Left lung (tissue), 4 donors: ENCODE measurements at regions not wholly inside any gene's neighbourhood (a gene's known extent, or its start where the extent isn't known, plus 50 kb on each side); places are given as distances from the start of the nearest gene placed in this dataset.

ENCODE experiments used
- ATAC-seq: fragments of 200-7000 bp; cut with Tn5 transposase; one replicate; pipeline ENCODE4 v1.9.1; 2020; ENCODE audit warnings: moderate library complexity
- DNase-seq, 4 donors: peaks; one replicate each; pipeline ENCODE4 v3.0.0-alpha.2; 2013 to 2020
- H3K27ac ChIP-seq, 2 donors: fragments of 200-600 bp; sonication (generic) in 1 of 2; one replicate each; pipeline versions ENCODE4 v1.5.0 to v1.8.0; 2020 to 2021
- H3K27me3 ChIP-seq, 2 donors: fragments of 200-600 bp; sonication (generic) in 1 of 2; one replicate each; pipeline versions ENCODE4 v1.5.0 to v1.8.0; 2020 to 2021
- H3K36me3 ChIP-seq, 2 donors: fragments of 200-600 bp; sonication (generic) in 1 of 2; one replicate each; pipeline versions ENCODE4 v1.5.0 to v1.8.0; 2020 to 2021
- H3K4me1 ChIP-seq, 2 donors: fragments of 200-600 bp; one replicate each; pipeline ENCODE4 v1.8.0; 2021
- H3K4me3 ChIP-seq, 2 donors: fragments of 200-600 bp; sonication (generic) in 1 of 2; one replicate each; pipeline versions ENCODE4 v1.5.0 to v1.8.0; 2020 to 2021; ENCODE audit warnings: mild to moderate bottlenecking in 1 of 2
- H3K9me3 ChIP-seq, 2 donors: fragments of 200-600 bp; sonication (generic) in 1 of 2; one replicate each; pipeline versions ENCODE4 v1.5.0 to v1.8.0; 2020 to 2021
- CTCF ChIP-seq, 2 donors: fragments of 200-600 bp; sonication (generic) in 1 of 2; IDR thresholded peaks; one replicate each; pipeline versions ENCODE4 v1.5.0 to v1.8.0; 2021; ENCODE audit warnings: antibody characterized with exemption in 2 of 2
- intact Hi-C, 2 donors: fragments of 100-400 bp; cut with DNase I; formaldehyde crosslinking; loops; one replicate each; pipeline versions ENCODE4 v1.11.2 to v1.14.2; 2022
- donor health status: DM: no; HTN: yes; CAD: no.
- donor health status: DM: no; HTN: no; CAD: no.

GRCh38 chr1:22289307-22289995, 146.6 kb upstream of the WNT4 start:
- DNase-seq (no peak), ATAC-seq (no peak)
- intact Hi-C loops: loop anchor here in 1 of 2 donors (10.0 kb wide), 1 partner anchor 155 kb away; no protein-coding TSS in a partner anchor
- Histone ChIP-seq H3K27me3 (peaks cover 0 to 5% of the 10 kb centered on the region in 2 donors), H3K4me1 (no peaks in the 10 kb centered on the region), H3K36me3 (no peaks in the 10 kb centered on the region), H3K27ac (no peak overlapping the region), H3K4me3 (no peak overlapping the region), H3K9me3 (peaks cover 0 to 5% of the 10 kb centered on the region in 2 donors)
- TF ChIP-seq CTCF (IDR thresholded peaks at IDR 0.05): no peak

- Histone ChIP-seq H3K27me3 (peaks cover 0 to 5% of the 10 kb centered on the region in 2 donors), H3K27ac (no peak overlapping the region), H3K36me3 (no peaks in the 10 kb centered on the region), H3K4me3 (no peak overlapping the region), H3K9me3 (peaks cover 0 to 7% of the 10 kb centered on the region in 2 donors), H3K4me1 (no peaks in the 10 kb centered on the region)
- no peak for ATAC-seq
- intact Hi-C loops: no loop called here
- TF ChIP-seq CTCF (IDR thresholded peaks at IDR 0.05): no peak
- no peak for DNase-seq
Measured at GRCh38 chr1:22290157-22290556, 147.3 kb upstream of the WNT4 start.

GRCh38 chr1:22290611-22291010, 147.7 kb upstream of the WNT4 start:
- Histone ChIP-seq H3K9me3 (peaks cover 0 to 7% of the 10 kb centered on the region in 2 donors), H3K27ac (no peak overlapping the region), H3K4me3 (no peak overlapping the region), H3K36me3 (no peaks in the 10 kb centered on the region), H3K4me1 (no peaks in the 10 kb centered on the region), H3K27me3 (peaks cover 0 to 5% of the 10 kb centered on the region in 2 donors)
- DNase-seq: no peak
- no peak for ATAC-seq
- intact Hi-C loops: no loop called here
- no peak for TF ChIP-seq CTCF (IDR thresholded peaks at IDR 0.05)

- Histone ChIP-seq H3K36me3 (no peaks in the 10 kb centered on the region), H3K9me3 (peaks cover 0 to 7% of the 10 kb centered on the region in 2 donors), H3K4me1 (no peaks in the 10 kb centered on the region), H3K4me3 (no peak overlapping the region), H3K27ac (no peak overlapping the region), H3K27me3 (peaks cover 0 to 7% of the 10 kb centered on the region in 2 donors)
- ATAC-seq (no peak), DNase-seq (no peak)
- TF ChIP-seq CTCF (IDR thresholded peaks at IDR 0.05): no peak
- intact Hi-C loops: no loop called here
Measured at GRCh38 chr1:22291057-22291456, 148.2 kb upstream of the WNT4 start.

- DNase-seq (no peak), ATAC-seq (no peak)
- Histone ChIP-seq H3K4me1 (no peaks in the 10 kb centered on the region), H3K4me3 (no peak overlapping the region), H3K27me3 (peaks cover 0 to 11% of the 10 kb centered on the region in 2 donors), H3K36me3 (no peaks in the 10 kb centered on the region), H3K9me3 (peaks cover 0 to 7% of the 10 kb centered on the region in 2 donors), H3K27ac (no peak overlapping the region)
- intact Hi-C loops: no loop called here
- no peak for TF ChIP-seq CTCF (IDR thresholded peaks at IDR 0.05)
Measured at GRCh38 chr1:22291494-22291893, 148.6 kb upstream of the WNT4 start.
